Cardiac fibroblast (primary cell): ENCODE measurements at regions not wholly inside any gene's neighbourhood (a gene's known extent, or its start where the extent isn't known, plus 50 kb on each side); places are given as distances from the start of the nearest gene placed in this dataset.

ENCODE experiments used
- DNase-seq, 2 donors: peaks; one replicate each; pipeline versions ENCODE4 v3.0.0 to v3.0.0-alpha.2; 2010; ENCODE audit warnings: low read depth in 2 of 2
- H3K4me3 ChIP-seq, 2 donors: replicated peaks in 1 of 2; 1 replicate in 1 of 2; 2 replicates in 1 of 2; pipeline ENCODE4 v1.5.1; 2011; ENCODE audit warnings: low read depth in 2 of 2, low read length in 2 of 2, mild to moderate bottlenecking in 2 of 2, moderate library complexity in 1 of 2
- TF ChIP-seq, protein P1 (sequence below): IDR thresholded peaks from one replicate; pipeline ENCODE4 v1.5.1; 2011; ENCODE audit warnings: low read depth, mild to moderate bottlenecking, low read length, inconsistent platforms

GRCh38 chr6:44671333-44671732 is 283.8 kb downstream of the CDC5L start:
- TF ChIP-seq, protein P1, sequence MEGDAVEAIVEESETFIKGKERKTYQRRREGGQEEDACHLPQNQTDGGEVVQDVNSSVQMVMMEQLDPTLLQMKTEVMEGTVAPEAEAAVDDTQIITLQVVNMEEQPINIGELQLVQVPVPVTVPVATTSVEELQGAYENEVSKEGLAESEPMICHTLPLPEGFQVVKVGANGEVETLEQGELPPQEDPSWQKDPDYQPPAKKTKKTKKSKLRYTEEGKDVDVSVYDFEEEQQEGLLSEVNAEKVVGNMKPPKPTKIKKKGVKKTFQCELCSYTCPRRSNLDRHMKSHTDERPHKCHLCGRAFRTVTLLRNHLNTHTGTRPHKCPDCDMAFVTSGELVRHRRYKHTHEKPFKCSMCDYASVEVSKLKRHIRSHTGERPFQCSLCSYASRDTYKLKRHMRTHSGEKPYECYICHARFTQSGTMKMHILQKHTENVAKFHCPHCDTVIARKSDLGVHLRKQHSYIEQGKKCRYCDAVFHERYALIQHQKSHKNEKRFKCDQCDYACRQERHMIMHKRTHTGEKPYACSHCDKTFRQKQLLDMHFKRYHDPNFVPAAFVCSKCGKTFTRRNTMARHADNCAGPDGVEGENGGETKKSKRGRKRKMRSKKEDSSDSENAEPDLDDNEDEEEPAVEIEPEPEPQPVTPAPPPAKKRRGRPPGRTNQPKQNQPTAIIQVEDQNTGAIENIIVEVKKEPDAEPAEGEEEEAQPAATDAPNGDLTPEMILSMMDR = no peak
- DNase-seq = no peak
- no peak overlapping the region for H3K4me3 ChIP-seq

GRCh38 chr6:44672086-44672485 is 284.6 kb downstream of the CDC5L start:
- TF ChIP-seq, protein P1 = no peak
- no peak overlapping the region for H3K4me3 ChIP-seq

DNA sequence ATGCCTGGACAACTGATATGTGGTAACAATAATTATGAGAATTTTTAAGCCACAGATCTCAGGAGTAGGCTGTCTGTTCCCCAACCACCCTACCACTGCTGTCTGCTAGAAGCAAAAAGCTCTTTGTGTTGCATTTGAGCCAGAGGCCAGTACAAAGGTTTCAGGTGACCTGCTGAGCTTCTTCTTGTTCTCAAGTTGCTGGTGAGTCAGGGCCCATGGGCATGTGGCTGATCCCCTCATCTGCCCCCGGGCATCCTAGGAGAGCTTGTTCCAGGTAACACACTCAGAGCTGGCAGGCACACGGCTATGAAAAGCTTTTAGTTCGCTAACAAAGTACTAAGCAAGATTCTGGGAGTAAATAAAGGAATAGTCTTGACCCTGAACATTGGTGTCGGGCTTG is 285.3 kb downstream of the CDC5L start:
- H3K4me3 ChIP-seq = no peak overlapping the region
- TF ChIP-seq, protein P1 = no peak
- DNase-seq = no peak

More at GRCh38 chr6:44672086-44672485, 284.6 kb downstream of the CDC5L start:
- peak in 1 of 2 donors; percentile 14 for DNase-seq

- DNase-seq = no peak
- H3K4me3 ChIP-seq = no peak overlapping the region
- TF ChIP-seq, protein P1 = no peak
Measured at GRCh38 chr6:44674226-44675155, 287.0 kb downstream of the CDC5L start.

GRCh38 chr6:44675449-44675848 is 287.9 kb downstream of the CDC5L start:
- H3K4me3 ChIP-seq = no peak overlapping the region
- no peak for DNase-seq
- TF ChIP-seq, protein P1 = no peak

GRCh38 chr6:44676246-44676790 is 288.8 kb downstream of the CDC5L start:
- H3K4me3 ChIP-seq = no peak overlapping the region
- DNase-seq = no peak

More at GRCh38 chr6:44676246-44676790, 288.8 kb downstream of the CDC5L start:
- TF ChIP-seq, protein P1 = no peak
